Vagina (tissue), 2 donors: ENCODE measurements at regions not wholly inside any gene's neighbourhood (a gene's known extent, or its start where the extent isn't known, plus 50 kb on each side); places are given as distances from the start of the nearest gene placed in this dataset.
A peak's percentile ranks its signal among the peaks of the same experiment; 100 is the strongest.

Experiments
- DNase-seq, 2 donors: peaks; one replicate each; pipeline ENCODE4 v3.0.0-alpha.2; 2017; ENCODE audit errors: extremely low spot score in 2 of 2
- H3K27ac ChIP-seq: fragments of 200-600 bp; sonication (generic); one replicate; pipeline ENCODE4 v1.5.1; 2019
- H3K27me3 ChIP-seq: fragments of 200-600 bp; sonication (generic); one replicate; pipeline ENCODE4 v1.5.1; 2019
- H3K36me3 ChIP-seq, 2 donors: fragments of 200-600 bp; sonication (generic); one replicate each; pipeline ENCODE4 v1.5.1; 2017 to 2019
- H3K4me1 ChIP-seq: fragments of 200-600 bp; sonication (generic); one replicate; pipeline ENCODE4 v1.5.1; 2019
- H3K4me3 ChIP-seq, 2 donors: fragments of 200-600 bp; sonication (generic); 1 replicate in 1 of 2; 2 replicates in 1 of 2; pipeline ENCODE4 v1.5.1; 2016 to 2019
- H3K9me3 ChIP-seq: fragments of 200-600 bp; sonication (generic); one replicate; pipeline ENCODE4 v1.5.1; 2019
- CTCF ChIP-seq, 3 experiments: fragments of 450-650 bp in 2 of 3; fragments of 200-600 bp in 1 of 3; sonication (generic) in 1 of 3; IDR thresholded peaks; one replicate each; pipeline ENCODE4 v1.5.1; 2017 to 2019; ENCODE audit warnings: antibody characterized with exemption in 3 of 3, mild to moderate bottlenecking in 2 of 3, moderate library complexity in 2 of 3
- POLR2A ChIP-seq, 2 donors: fragments of 450-650 bp; IDR thresholded peaks; one replicate each; pipeline ENCODE4 v1.6.1; 2017; ENCODE audit warnings: antibody characterized with exemption in 2 of 2, mild to moderate bottlenecking in 2 of 2, moderate library complexity in 2 of 2
- POLR2AphosphoS5 ChIP-seq, 2 donors: sonication (generic); formaldehyde crosslinking; IDR thresholded peaks; one replicate each; pipeline ENCODE4 v1.9.0; 2017; ENCODE audit warnings: antibody characterized with exemption in 2 of 2, mild to moderate bottlenecking in 2 of 2, low read depth in 1 of 2; ENCODE audit not compliant: insufficient read depth in 1 of 2
- intact Hi-C: fragments of 100-400 bp; cut with DNase I; formaldehyde crosslinking; loops from one replicate; pipeline ENCODE4 v1.15.1; 2023

- Histone ChIP-seq H3K27ac (no peak overlapping the region), H3K4me1 (peaks cover 29% of the 10 kb centered on the region)
- intact Hi-C loops = no loop called here
These were observed 51.9 kb upstream of the PPP2R5A start for GRCh38 chr1:212233321-212233720.

GRCh38 chr1:212234431-212235395 lies 50.5 kb upstream of the PPP2R5A start:
- Histone ChIP-seq H3K9me3 (no peaks in the 10 kb centered on the region), H3K4me3 (no peak overlapping the region), H3K4me1 (peaks cover 33% of the 10 kb centered on the region), H3K36me3 (no peaks in the 10 kb centered on the region), H3K27ac (peak overlapping the region; percentile 73), H3K27me3 (no peaks in the 10 kb centered on the region)
- intact Hi-C loops = no loop called here
- DNase-seq = no peak
- peak in 1 of 2 donors; percentile 83 for TF ChIP-seq POLR2AphosphoS5 (IDR thresholded peaks at IDR 0.05; ENCODE audit: insufficient read depth in 1 of 2, low read depth in 1 of 2)
- no peak for TF ChIP-seq POLR2A (IDR thresholded peaks at IDR 0.05)

More at GRCh38 chr1:212233321-212233720, 51.9 kb upstream of the PPP2R5A start:
- no peaks in the 10 kb centered on the region for H3K36me3 ChIP-seq
- no peaks in the 10 kb centered on the region for H3K9me3 ChIP-seq
- DNase-seq = no peak
- H3K4me3 ChIP-seq = no peak overlapping the region
- TF ChIP-seq CTCF (IDR thresholded peaks at IDR 0.05) (no peak), POLR2AphosphoS5 (IDR thresholded peaks at IDR 0.05; ENCODE audit: insufficient read depth in 1 of 2, low read depth in 1 of 2) (no peak), POLR2A (IDR thresholded peaks at IDR 0.05) (no peak)
- no peaks in the 10 kb centered on the region for H3K27me3 ChIP-seq
